ENCODE measurements at regions not wholly inside any gene's neighbourhood (a gene's known extent, or its start where the extent isn't known, plus 50 kb on each side); places are given as distances from the start of the nearest gene placed in this dataset.

- no peaks in the 10 kb centered on the region for H3K36me3 Mint-ChIP-seq (ENCODE audit: unreplicated experiment)
- H3K9me3 Mint-ChIP-seq (ENCODE audit: unreplicated experiment), result no peaks in the 10 kb centered on the region
- H3K4me1 Mint-ChIP-seq (ENCODE audit: unreplicated experiment), result no peaks in the 10 kb centered on the region
- TF ChIP-seq CTCF (IDR thresholded peaks at IDR 0.05), result no peak
- no peak overlapping the region for H3K4me3 Mint-ChIP-seq (ENCODE audit: unreplicated experiment)
- peaks cover 16% of the 10 kb centered on the region for H3K27me3 Mint-ChIP-seq (ENCODE audit: unreplicated experiment)
- no peak for DNase-seq (ENCODE audit: extremely low spot score, unreplicated experiment)
- no peak overlapping the region for H3K27ac Mint-ChIP-seq (ENCODE audit: unreplicated experiment)
These were observed 138.9 kb upstream of the ERBB4 start for GRCh38 chr2:212677466-212677865.

- no peak for DNase-seq (ENCODE audit: extremely low spot score, unreplicated experiment)
- Mint-ChIP-seq H3K27ac (ENCODE audit: unreplicated experiment) (no peak overlapping the region), H3K4me1 (ENCODE audit: unreplicated experiment) (no peaks in the 10 kb centered on the region), H3K9me3 (ENCODE audit: unreplicated experiment) (peaks cover 4% of the 10 kb centered on the region), H3K36me3 (ENCODE audit: unreplicated experiment) (no peaks in the 10 kb centered on the region), H3K4me3 (ENCODE audit: unreplicated experiment) (no peak overlapping the region), H3K27me3 (ENCODE audit: unreplicated experiment) (peaks cover 11% of the 10 kb centered on the region)
- TF ChIP-seq CTCF (IDR thresholded peaks at IDR 0.05), result no peak
These were observed 133.6 kb upstream of the ERBB4 start for GRCh38 chr2:212672186-212672585.

- DNase-seq (ENCODE audit: extremely low spot score, unreplicated experiment), result no peak
- no peaks in the 10 kb centered on the region for H3K36me3 Mint-ChIP-seq (ENCODE audit: unreplicated experiment)
- no peak overlapping the region for H3K27ac Mint-ChIP-seq (ENCODE audit: unreplicated experiment)
- H3K4me1 Mint-ChIP-seq (ENCODE audit: unreplicated experiment), result no peaks in the 10 kb centered on the region
- TF ChIP-seq CTCF (IDR thresholded peaks at IDR 0.05), result no peak
- no peaks in the 10 kb centered on the region for H3K27me3 Mint-ChIP-seq (ENCODE audit: unreplicated experiment)
- H3K9me3 Mint-ChIP-seq (ENCODE audit: unreplicated experiment), result peaks cover 4% of the 10 kb centered on the region
- no peak overlapping the region for H3K4me3 Mint-ChIP-seq (ENCODE audit: unreplicated experiment)
These were observed 131.2 kb upstream of the ERBB4 start for GRCh38 chr2:212669761-212670160.

- no peaks in the 10 kb centered on the region for H3K4me1 Mint-ChIP-seq (ENCODE audit: unreplicated experiment)
- no peak for TF ChIP-seq CTCF (IDR thresholded peaks at IDR 0.05)
- H3K27ac Mint-ChIP-seq (ENCODE audit: unreplicated experiment), result no peak overlapping the region
- H3K36me3 Mint-ChIP-seq (ENCODE audit: unreplicated experiment), result no peaks in the 10 kb centered on the region
- H3K4me3 Mint-ChIP-seq (ENCODE audit: unreplicated experiment), result no peak overlapping the region
- peaks cover 4% of the 10 kb centered on the region for H3K9me3 Mint-ChIP-seq (ENCODE audit: unreplicated experiment)
- peaks cover 6% of the 10 kb centered on the region for H3K27me3 Mint-ChIP-seq (ENCODE audit: unreplicated experiment)
- no peak for DNase-seq (ENCODE audit: extremely low spot score, unreplicated experiment)
These were observed 129.2 kb upstream of the ERBB4 start for GRCh38 chr2:212667751-212668316.

GRCh38 chr2:212665948-212666347, 127.3 kb upstream of the ERBB4 start:
- Mint-ChIP-seq H3K4me3 (ENCODE audit: unreplicated experiment) (no peak overlapping the region), H3K36me3 (ENCODE audit: unreplicated experiment) (no peaks in the 10 kb centered on the region), H3K9me3 (ENCODE audit: unreplicated experiment) (no peaks in the 10 kb centered on the region), H3K27me3 (ENCODE audit: unreplicated experiment) (peaks cover 14% of the 10 kb centered on the region), H3K4me1 (ENCODE audit: unreplicated experiment) (no peaks in the 10 kb centered on the region), H3K27ac (ENCODE audit: unreplicated experiment) (no peak overlapping the region)
- no peak for TF ChIP-seq CTCF (IDR thresholded peaks at IDR 0.05)
- DNase-seq (ENCODE audit: extremely low spot score, unreplicated experiment), result no peak
